GM20000 (cell line): ENCODE measurements at regions not wholly inside any gene's neighbourhood (a gene's known extent, or its start where the extent isn't known, plus 50 kb on each side); places are given as distances from the start of the nearest gene placed in this dataset.

ENCODE experiments used
- DNase-seq: peaks from one replicate; pipeline ENCODE4 v3.0.0; 2012; ENCODE audit warnings: low spot score
- CTCF ChIP-seq: IDR thresholded peaks from 2 replicates; pipeline ENCODE4 v1.5.1; 2012; ENCODE audit warnings: mild to moderate bottlenecking, control low read depth; ENCODE audit errors: extremely low read depth, missing control alignments

- no peak for DNase-seq
- no peak for TF ChIP-seq CTCF
Observed at GRCh38 chr12:34097213-34097612, 74.9 kb downstream of the ALG10 start.

GRCh38 chr12:34105392-34105933 lies 83.2 kb downstream of the ALG10 start:
- TF ChIP-seq CTCF = no peak
- DNase-seq = no peak

- TF ChIP-seq CTCF = no peak
Observed at GRCh38 chr12:34106172-34106571, 83.9 kb downstream of the ALG10 start.

GRCh38 chr12:34107016-34107415 lies 84.7 kb downstream of the ALG10 start:
- no peak for DNase-seq
- no peak for TF ChIP-seq CTCF

More at GRCh38 chr12:34106172-34106571, 83.9 kb downstream of the ALG10 start:
- no peak for DNase-seq

GRCh38 chr12:34107781-34108404 lies 85.6 kb downstream of the ALG10 start:
- no peak for TF ChIP-seq CTCF
- DNase-seq = no peak

- no peak for TF ChIP-seq CTCF
- DNase-seq = no peak
Observed at GRCh38 chr12:34108405-34108803, 86.1 kb downstream of the ALG10 start.

- DNase-seq = no peak
- TF ChIP-seq CTCF = no peak
Observed at GRCh38 chr12:34108967-34109366, 86.7 kb downstream of the ALG10 start.
